Kidney epithelial cell (primary cell): ENCODE measurements at regions not wholly inside any gene's neighbourhood (a gene's known extent, or its start where the extent isn't known, plus 50 kb on each side); places are given as distances from the start of the nearest gene placed in this dataset.

Experiments
- DNase-seq: peaks from one replicate; pipeline ENCODE4 v3.0.0-alpha.2; 2010; ENCODE audit warnings: low read depth
- H3K27me3 ChIP-seq: 2 replicates; pipeline ENCODE4 v1.6.0; 2011; ENCODE audit warnings: low read length; ENCODE audit not compliant: control insufficient read depth, insufficient read depth
- H3K36me3 ChIP-seq: 2 replicates; pipeline ENCODE4 v1.5.1; 2011; ENCODE audit warnings: low read length; ENCODE audit not compliant: control insufficient read depth, insufficient read depth
- H3K4me3 ChIP-seq: 2 replicates; pipeline ENCODE4 v1.5.1; 2011; ENCODE audit warnings: low read depth, mild to moderate bottlenecking, control low read depth, low read length
- CTCF ChIP-seq: IDR thresholded peaks from 2 replicates; pipeline ENCODE4 v1.5.1; 2011; ENCODE audit warnings: mild to moderate bottlenecking, moderate library complexity, low read length, control low read depth, inconsistent platforms; ENCODE audit not compliant: insufficient read depth, poor library complexity, severe bottlenecking

- TF ChIP-seq CTCF, result no peak
- Histone ChIP-seq H3K4me3 (no peak overlapping the region), H3K36me3 (no peaks in the 10 kb centered on the region), H3K27me3 (peaks cover 31% of the 10 kb centered on the region)
- DNase-seq, result no peak
Observed at GRCh38 chr2:120572226-120572625, 163.4 kb upstream of the GLI2 start.

- TF ChIP-seq CTCF, result no peak
Observed at GRCh38 chr2:120574620-120575019, 161.0 kb upstream of the GLI2 start.

GRCh38 chr2:120575966-120576365, 159.7 kb upstream of the GLI2 start:
- no peak for DNase-seq
- Histone ChIP-seq H3K4me3 (no peak overlapping the region), H3K27me3 (peaks cover 53% of the 10 kb centered on the region), H3K36me3 (no peaks in the 10 kb centered on the region)
- no peak for TF ChIP-seq CTCF

More at GRCh38 chr2:120574620-120575019, 161.0 kb upstream of the GLI2 start:
- Histone ChIP-seq H3K27me3 (peaks cover 41% of the 10 kb centered on the region), H3K4me3 (no peak overlapping the region), H3K36me3 (no peaks in the 10 kb centered on the region)
- no peak for DNase-seq

- H3K36me3 ChIP-seq, result no peaks in the 10 kb centered on the region
- peaks cover 58% of the 10 kb centered on the region for H3K27me3 ChIP-seq
- TF ChIP-seq CTCF, result no peak
- DNase-seq, result no peak
- no peak overlapping the region for H3K4me3 ChIP-seq
Observed at GRCh38 chr2:120576509-120577474, 158.9 kb upstream of the GLI2 start.

GRCh38 chr2:120577721-120578295, 157.9 kb upstream of the GLI2 start:
- Histone ChIP-seq H3K36me3 (no peaks in the 10 kb centered on the region), H3K4me3 (no peak overlapping the region), H3K27me3 (peaks cover 50% of the 10 kb centered on the region)
- DNase-seq, result no peak
- no peak for TF ChIP-seq CTCF
